Neural progenitor cell (in vitro differentiated cells): ENCODE measurements at regions not wholly inside any gene's neighbourhood (a gene's known extent, or its start where the extent isn't known, plus 50 kb on each side); places are given as distances from the start of the nearest gene placed in this dataset.

Experiments
- CTCF ChIP-seq: fragments of 200-600 bp; sonication (generic); IDR thresholded peaks from 2 replicates; pipeline ENCODE4 v1.5.1; 2017; ENCODE audit warnings: antibody characterized with exemption, mild to moderate bottlenecking
- EZH2phosphoT487 ChIP-seq: fragments of 200-600 bp; sonication (generic); IDR thresholded peaks from 2 replicates; pipeline ENCODE4 v1.6.1; 2017; ENCODE audit warnings: antibody characterized with exemption

- TF ChIP-seq CTCF: no peak
- TF ChIP-seq EZH2phosphoT487: no peak
Observed at GRCh38 chr4:45155081-45155777, 428.9 kb upstream of the GNPDA2 start.
